ENCODE measurements at regions not wholly inside any gene's neighbourhood (a gene's known extent, or its start where the extent isn't known, plus 50 kb on each side); places are given as distances from the start of the nearest gene placed in this dataset.

DNA sequence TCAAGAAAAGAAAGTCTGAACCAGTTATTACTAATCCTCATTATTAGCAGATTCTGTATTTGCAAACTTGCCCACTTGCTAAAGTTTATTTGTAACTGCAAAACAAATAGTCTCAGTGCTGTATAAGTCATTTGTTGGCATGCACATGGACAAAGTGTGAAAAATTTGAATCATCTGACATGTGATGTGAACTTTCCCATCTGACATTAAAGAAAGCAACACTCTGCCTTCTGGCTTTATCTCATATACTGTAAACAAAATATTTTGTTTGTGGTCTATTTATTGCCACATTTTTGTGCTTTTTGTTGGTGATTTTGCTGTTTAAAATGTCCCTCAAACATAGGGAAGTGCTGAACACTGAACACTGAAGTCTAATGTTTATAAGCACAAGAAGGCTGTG lies 513.8 kb downstream of the RPL10L start:
- TF ChIP-seq, protein P1, sequence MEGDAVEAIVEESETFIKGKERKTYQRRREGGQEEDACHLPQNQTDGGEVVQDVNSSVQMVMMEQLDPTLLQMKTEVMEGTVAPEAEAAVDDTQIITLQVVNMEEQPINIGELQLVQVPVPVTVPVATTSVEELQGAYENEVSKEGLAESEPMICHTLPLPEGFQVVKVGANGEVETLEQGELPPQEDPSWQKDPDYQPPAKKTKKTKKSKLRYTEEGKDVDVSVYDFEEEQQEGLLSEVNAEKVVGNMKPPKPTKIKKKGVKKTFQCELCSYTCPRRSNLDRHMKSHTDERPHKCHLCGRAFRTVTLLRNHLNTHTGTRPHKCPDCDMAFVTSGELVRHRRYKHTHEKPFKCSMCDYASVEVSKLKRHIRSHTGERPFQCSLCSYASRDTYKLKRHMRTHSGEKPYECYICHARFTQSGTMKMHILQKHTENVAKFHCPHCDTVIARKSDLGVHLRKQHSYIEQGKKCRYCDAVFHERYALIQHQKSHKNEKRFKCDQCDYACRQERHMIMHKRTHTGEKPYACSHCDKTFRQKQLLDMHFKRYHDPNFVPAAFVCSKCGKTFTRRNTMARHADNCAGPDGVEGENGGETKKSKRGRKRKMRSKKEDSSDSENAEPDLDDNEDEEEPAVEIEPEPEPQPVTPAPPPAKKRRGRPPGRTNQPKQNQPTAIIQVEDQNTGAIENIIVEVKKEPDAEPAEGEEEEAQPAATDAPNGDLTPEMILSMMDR (IDR thresholded peaks at IDR 0.05) = no peak
- no peak for TF ChIP-seq ZFX (IDR thresholded peaks at IDR 0.05; ENCODE audit: borderline replicate concordance)

Measured in 22Rv1 (cell line).